OCI-LY1 (cell line): ENCODE measurements at regions not wholly inside any gene's neighbourhood (a gene's known extent, or its start where the extent isn't known, plus 50 kb on each side); places are given as distances from the start of the nearest gene placed in this dataset.

Source experiments
- H2AFZ ChIP-seq: fragments of 200-600 bp; sonication (generic), shearing (Covaris generic); 2 replicates; pipeline ENCODE4 v1.6.0; 2014; ENCODE audit warnings: antibody characterized with exemption, mild to moderate bottlenecking, low read length
- H3F3A ChIP-seq: fragments of 200-600 bp; sonication (generic), shearing (Covaris generic); 2 replicates; pipeline ENCODE4 v1.6.0; 2014; ENCODE audit warnings: mild to moderate bottlenecking, antibody characterized with exemption, low read length, moderate library complexity; ENCODE audit not compliant: insufficient read depth
- H3K27ac ChIP-seq: fragments of 200-600 bp; sonication (generic); 2 replicates; pipeline ENCODE4 v1.5.1; 2014; ENCODE audit warnings: low read length, mixed run types, mild to moderate bottlenecking, low read depth; ENCODE audit not compliant: poor library complexity, severe bottlenecking
- H3K27me3 ChIP-seq: fragments of 200-600 bp; sonication (generic); 2 replicates; pipeline ENCODE4 v1.6.0; 2014; ENCODE audit warnings: antibody characterized with exemption, mild to moderate bottlenecking, low read length, moderate library complexity; ENCODE audit not compliant: insufficient read depth
- H3K36me3 ChIP-seq: fragments of 200-600 bp; sonication (generic); 2 replicates; pipeline ENCODE4 v1.6.1; 2014; ENCODE audit warnings: mild to moderate bottlenecking, antibody characterized with exemption, low read length, moderate library complexity, mixed read lengths; ENCODE audit not compliant: insufficient read depth
- H3K4me1 ChIP-seq: fragments of 200-600 bp; sonication (generic); 2 replicates; pipeline ENCODE4 v1.5.1; 2014; ENCODE audit warnings: mild to moderate bottlenecking, low read length, moderate library complexity; ENCODE audit not compliant: insufficient read depth, severe bottlenecking
- H3K4me2 ChIP-seq: fragments of 200-600 bp; sonication (generic), shearing (Covaris generic); 2 replicates; pipeline ENCODE4 v1.6.1; 2014; ENCODE audit warnings: low read length
- H3K4me3 ChIP-seq: fragments of 200-600 bp; sonication (generic); 2 replicates; pipeline ENCODE4 v1.5.1; 2014; ENCODE audit warnings: low read length, low read depth, mild to moderate bottlenecking, mixed read lengths; ENCODE audit not compliant: poor library complexity, severe bottlenecking
- H3K79me2 ChIP-seq: fragments of 200-600 bp; shearing (Covaris generic); 2 replicates; pipeline ENCODE4 v1.6.1; 2016; ENCODE audit warnings: mixed run types, low read length, mixed read lengths; ENCODE audit not compliant: insufficient read depth
- H3K9ac ChIP-seq: fragments of 200-600 bp; sonication (generic), shearing (Covaris generic); 2 replicates; pipeline ENCODE4 v1.6.1; 2014; ENCODE audit warnings: mild to moderate bottlenecking, low read length, mixed read lengths
- H3K9me2 ChIP-seq: fragments of 200-600 bp; sonication (generic), shearing (Covaris generic); 2 replicates; pipeline ENCODE4 v1.6.1; 2014; ENCODE audit warnings: low read depth, mild to moderate bottlenecking, low read length, mixed read lengths
- H3K9me3 ChIP-seq: fragments of 200-600 bp; shearing (Covaris generic); 2 replicates; pipeline ENCODE4 v1.6.1; 2014; ENCODE audit warnings: low read length, mixed read lengths
- H4K20me1 ChIP-seq: fragments of 200-600 bp; sonication (generic), shearing (Covaris generic); 2 replicates; pipeline ENCODE4 v1.6.0; 2016; ENCODE audit warnings: mild to moderate bottlenecking, low read length; ENCODE audit not compliant: insufficient read depth
- EZH2 ChIP-seq: fragments of 200-600 bp; sonication (generic), shearing (Covaris generic); IDR thresholded peaks from 2 replicates; pipeline ENCODE4 v1.8.0; 2017; ENCODE audit warnings: borderline replicate concordance, mixed run types, mild to moderate bottlenecking, antibody characterized with exemption, low read length, moderate library complexity, mixed read lengths
- TF ChIP-seq, protein P1 (sequence below): fragments of 200-600 bp; sonication (generic), shearing (Covaris generic); IDR thresholded peaks from 2 replicates; pipeline ENCODE4 v1.5.1; 2017; ENCODE audit warnings: mild to moderate bottlenecking, antibody characterized with exemption, low read length, moderate library complexity, mixed read lengths

GRCh38 chr9:81086416-81086815 is 602.9 kb downstream of the TLE1 start:
- no peak overlapping the region for H3K27ac ChIP-seq
- H3K9ac ChIP-seq, result no peak overlapping the region
- H3F3A ChIP-seq, result no peaks in the 10 kb centered on the region; the same call in 1 of the 2 replicates
- H3K4me1 ChIP-seq, result no peaks in the 10 kb centered on the region
- no peak overlapping the region for H3K4me3 ChIP-seq
- H4K20me1 ChIP-seq, result no peaks in the 10 kb centered on the region
- no peaks in the 10 kb centered on the region for H3K9me3 ChIP-seq
- no peak overlapping the region for H3K4me2 ChIP-seq
- no peaks in the 10 kb centered on the region for H3K27me3 ChIP-seq
- TF ChIP-seq, protein P1, sequence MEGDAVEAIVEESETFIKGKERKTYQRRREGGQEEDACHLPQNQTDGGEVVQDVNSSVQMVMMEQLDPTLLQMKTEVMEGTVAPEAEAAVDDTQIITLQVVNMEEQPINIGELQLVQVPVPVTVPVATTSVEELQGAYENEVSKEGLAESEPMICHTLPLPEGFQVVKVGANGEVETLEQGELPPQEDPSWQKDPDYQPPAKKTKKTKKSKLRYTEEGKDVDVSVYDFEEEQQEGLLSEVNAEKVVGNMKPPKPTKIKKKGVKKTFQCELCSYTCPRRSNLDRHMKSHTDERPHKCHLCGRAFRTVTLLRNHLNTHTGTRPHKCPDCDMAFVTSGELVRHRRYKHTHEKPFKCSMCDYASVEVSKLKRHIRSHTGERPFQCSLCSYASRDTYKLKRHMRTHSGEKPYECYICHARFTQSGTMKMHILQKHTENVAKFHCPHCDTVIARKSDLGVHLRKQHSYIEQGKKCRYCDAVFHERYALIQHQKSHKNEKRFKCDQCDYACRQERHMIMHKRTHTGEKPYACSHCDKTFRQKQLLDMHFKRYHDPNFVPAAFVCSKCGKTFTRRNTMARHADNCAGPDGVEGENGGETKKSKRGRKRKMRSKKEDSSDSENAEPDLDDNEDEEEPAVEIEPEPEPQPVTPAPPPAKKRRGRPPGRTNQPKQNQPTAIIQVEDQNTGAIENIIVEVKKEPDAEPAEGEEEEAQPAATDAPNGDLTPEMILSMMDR, result no peak
- TF ChIP-seq EZH2, result no peak
- no peak overlapping the region for H2AFZ ChIP-seq
- no peaks in the 10 kb centered on the region for H3K9me2 ChIP-seq
- no peaks in the 10 kb centered on the region for H3K36me3 ChIP-seq
- no peaks in the 10 kb centered on the region for H3K79me2 ChIP-seq

DNA sequence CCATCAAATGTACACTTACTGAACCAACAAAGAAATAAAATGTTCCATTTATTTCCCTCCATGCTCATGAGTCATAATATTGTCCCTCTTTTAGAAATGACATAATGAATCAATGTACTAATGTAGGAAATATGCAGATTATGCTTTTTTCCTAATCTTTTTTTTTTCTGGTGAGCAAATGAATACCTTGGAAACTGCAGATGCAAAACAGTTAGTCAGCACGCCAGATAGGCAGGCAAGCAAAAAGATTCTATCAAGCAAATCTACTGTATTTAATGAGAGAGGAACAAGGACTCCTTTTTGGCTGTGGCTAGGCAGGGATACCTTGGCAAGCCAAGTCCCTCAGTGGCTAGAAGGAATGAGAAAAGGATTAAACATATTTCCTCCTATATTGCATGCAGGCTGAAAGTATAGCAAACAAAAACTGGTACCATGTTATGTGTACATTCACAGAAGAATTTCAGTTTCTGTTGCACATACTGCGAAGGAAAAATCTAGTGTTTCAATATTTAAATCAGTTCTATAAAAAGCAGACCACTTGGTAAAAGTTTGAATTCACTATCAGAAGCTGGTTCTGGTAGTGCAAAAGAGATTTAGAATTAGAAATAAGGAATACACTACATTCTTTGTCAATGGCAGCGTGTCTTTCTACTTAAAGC is 605.4 kb downstream of the TLE1 start:
- H3K9me3 ChIP-seq, result no peaks in the 10 kb centered on the region
- TF ChIP-seq EZH2, result no peak
- TF ChIP-seq, protein P1, result no peak
- no peak overlapping the region for H2AFZ ChIP-seq
- no peaks in the 10 kb centered on the region for H3K79me2 ChIP-seq
- H3K4me3 ChIP-seq, result no peak overlapping the region
- no peak overlapping the region for H3K9ac ChIP-seq
- no peaks in the 10 kb centered on the region for H3K27me3 ChIP-seq
- H3K27ac ChIP-seq, result no peak overlapping the region
- H3F3A ChIP-seq, result no peaks in the 10 kb centered on the region; the same call in 1 of the 2 replicates
- H4K20me1 ChIP-seq, result no peaks in the 10 kb centered on the region
- H3K36me3 ChIP-seq, result no peaks in the 10 kb centered on the region
- H3K4me2 ChIP-seq, result no peak overlapping the region
- H3K4me1 ChIP-seq, result no peaks in the 10 kb centered on the region
- H3K9me2 ChIP-seq, result no peaks in the 10 kb centered on the region

GRCh38 chr9:81083067-81083466 is 606.3 kb downstream of the TLE1 start:
- Histone ChIP-seq H3K27me3 (no peaks in the 10 kb centered on the region), H3K9me3 (no peaks in the 10 kb centered on the region), H3K27ac (no peak overlapping the region), H3F3A (no peaks in the 10 kb centered on the region; the same call in 1 of the 2 replicates), H3K4me1 (no peaks in the 10 kb centered on the region), H3K9me2 (no peaks in the 10 kb centered on the region), H4K20me1 (no peaks in the 10 kb centered on the region), H3K4me2 (no peak overlapping the region), H3K36me3 (no peaks in the 10 kb centered on the region), H3K9ac (no peak overlapping the region), H3K79me2 (no peaks in the 10 kb centered on the region), H3K4me3 (no peak overlapping the region), H2AFZ (no peak overlapping the region)
- TF ChIP-seq EZH2, result no peak
- TF ChIP-seq, protein P1, result no peak
